OCI-LY1 (cell line): ENCODE measurements at regions not wholly inside any gene's neighbourhood (a gene's known extent, or its start where the extent isn't known, plus 50 kb on each side); places are given as distances from the start of the nearest gene placed in this dataset.

Experiments
- H2AFZ ChIP-seq: fragments of 200-600 bp; sonication (generic), shearing (Covaris generic); 2 replicates; pipeline ENCODE4 v1.6.0; 2014; ENCODE audit warnings: antibody characterized with exemption, mild to moderate bottlenecking, low read length
- H3F3A ChIP-seq: fragments of 200-600 bp; sonication (generic), shearing (Covaris generic); 2 replicates; pipeline ENCODE4 v1.6.0; 2014; ENCODE audit warnings: mild to moderate bottlenecking, antibody characterized with exemption, low read length, moderate library complexity; ENCODE audit not compliant: insufficient read depth
- H3K27ac ChIP-seq: fragments of 200-600 bp; sonication (generic); 2 replicates; pipeline ENCODE4 v1.5.1; 2014; ENCODE audit warnings: low read length, mixed run types, mild to moderate bottlenecking, low read depth; ENCODE audit not compliant: poor library complexity, severe bottlenecking
- H3K27me3 ChIP-seq: fragments of 200-600 bp; sonication (generic); 2 replicates; pipeline ENCODE4 v1.6.0; 2014; ENCODE audit warnings: antibody characterized with exemption, mild to moderate bottlenecking, low read length, moderate library complexity; ENCODE audit not compliant: insufficient read depth
- H3K36me3 ChIP-seq: fragments of 200-600 bp; sonication (generic); 2 replicates; pipeline ENCODE4 v1.6.1; 2014; ENCODE audit warnings: mild to moderate bottlenecking, antibody characterized with exemption, low read length, moderate library complexity, mixed read lengths; ENCODE audit not compliant: insufficient read depth
- H3K4me1 ChIP-seq: fragments of 200-600 bp; sonication (generic); 2 replicates; pipeline ENCODE4 v1.5.1; 2014; ENCODE audit warnings: mild to moderate bottlenecking, low read length, moderate library complexity; ENCODE audit not compliant: insufficient read depth, severe bottlenecking
- H3K4me2 ChIP-seq: fragments of 200-600 bp; sonication (generic), shearing (Covaris generic); 2 replicates; pipeline ENCODE4 v1.6.1; 2014; ENCODE audit warnings: low read length
- H3K4me3 ChIP-seq: fragments of 200-600 bp; sonication (generic); 2 replicates; pipeline ENCODE4 v1.5.1; 2014; ENCODE audit warnings: low read length, low read depth, mild to moderate bottlenecking, mixed read lengths; ENCODE audit not compliant: poor library complexity, severe bottlenecking
- H3K79me2 ChIP-seq: fragments of 200-600 bp; shearing (Covaris generic); 2 replicates; pipeline ENCODE4 v1.6.1; 2016; ENCODE audit warnings: mixed run types, low read length, mixed read lengths; ENCODE audit not compliant: insufficient read depth
- H3K9ac ChIP-seq: fragments of 200-600 bp; sonication (generic), shearing (Covaris generic); 2 replicates; pipeline ENCODE4 v1.6.1; 2014; ENCODE audit warnings: mild to moderate bottlenecking, low read length, mixed read lengths
- H3K9me2 ChIP-seq: fragments of 200-600 bp; sonication (generic), shearing (Covaris generic); 2 replicates; pipeline ENCODE4 v1.6.1; 2014; ENCODE audit warnings: low read depth, mild to moderate bottlenecking, low read length, mixed read lengths
- H3K9me3 ChIP-seq: fragments of 200-600 bp; shearing (Covaris generic); 2 replicates; pipeline ENCODE4 v1.6.1; 2014; ENCODE audit warnings: low read length, mixed read lengths
- H4K20me1 ChIP-seq: fragments of 200-600 bp; sonication (generic), shearing (Covaris generic); 2 replicates; pipeline ENCODE4 v1.6.0; 2016; ENCODE audit warnings: mild to moderate bottlenecking, low read length; ENCODE audit not compliant: insufficient read depth
- CTCF ChIP-seq: fragments of 200-600 bp; sonication (generic), shearing (Covaris generic); IDR thresholded peaks from 2 replicates; pipeline ENCODE4 v1.5.1; 2017; ENCODE audit warnings: mild to moderate bottlenecking, antibody characterized with exemption, low read length, moderate library complexity, mixed read lengths
- EZH2 ChIP-seq: fragments of 200-600 bp; sonication (generic), shearing (Covaris generic); IDR thresholded peaks from 2 replicates; pipeline ENCODE4 v1.8.0; 2017; ENCODE audit warnings: borderline replicate concordance, mixed run types, mild to moderate bottlenecking, antibody characterized with exemption, low read length, moderate library complexity, mixed read lengths

- H3K4me3 ChIP-seq, result no peak overlapping the region
- 0 out of 2 replicates have a peak, but pooled peaks cover 3% of the 10 kb centered on the region for H3K9me3 ChIP-seq
- no peak for TF ChIP-seq CTCF
- TF ChIP-seq EZH2, result no peak
- H4K20me1 ChIP-seq, result no peaks in the 10 kb centered on the region
- no peaks in the 10 kb centered on the region for H3K4me1 ChIP-seq
- H3K36me3 ChIP-seq, result no peaks in the 10 kb centered on the region
- H3K27me3 ChIP-seq, result no peaks in the 10 kb centered on the region
- no peaks in the 10 kb centered on the region for H3K79me2 ChIP-seq
- H3K4me2 ChIP-seq, result no peak overlapping the region
- no peak overlapping the region for H3K9ac ChIP-seq
- H3K27ac ChIP-seq, result no peak overlapping the region
- H3K9me2 ChIP-seq, result no peaks in the 10 kb centered on the region
- H2AFZ ChIP-seq, result no peak overlapping the region
- H3F3A ChIP-seq, result no peaks in the 10 kb centered on the region
Observed at GRCh38 chr13:76326343-76326742, 559.9 kb downstream of the KCTD12 start.

- Histone ChIP-seq H3F3A (no peaks in the 10 kb centered on the region), H3K79me2 (no peaks in the 10 kb centered on the region), H3K9me3 (0 out of 2 replicates have a peak, but pooled peaks cover 3% of the 10 kb centered on the region), H3K4me3 (no peak overlapping the region), H2AFZ (no peak overlapping the region), H3K27me3 (no peaks in the 10 kb centered on the region), H3K4me2 (no peak overlapping the region), H3K4me1 (no peaks in the 10 kb centered on the region), H3K9ac (no peak overlapping the region), H3K27ac (no peak overlapping the region), H3K9me2 (no peaks in the 10 kb centered on the region), H4K20me1 (no peaks in the 10 kb centered on the region), H3K36me3 (no peaks in the 10 kb centered on the region)
- TF ChIP-seq CTCF (no peak), EZH2 (no peak)
Observed at GRCh38 chr13:76319921-76320320, 566.3 kb downstream of the KCTD12 start.

GRCh38 chr13:76316998-76317527 is 569.1 kb downstream of the KCTD12 start:
- Histone ChIP-seq H3K36me3 (no peaks in the 10 kb centered on the region), H3K4me2 (no peak overlapping the region), H3K9me2 (no peaks in the 10 kb centered on the region), H3K9me3 (0 out of 2 replicates have a peak, but pooled peaks cover 3% of the 10 kb centered on the region), H2AFZ (no peak overlapping the region), H3K4me3 (no peak overlapping the region), H3K79me2 (no peaks in the 10 kb centered on the region), H3K4me1 (no peaks in the 10 kb centered on the region), H3K9ac (no peak overlapping the region), H3K27ac (no peak overlapping the region), H4K20me1 (no peaks in the 10 kb centered on the region), H3K27me3 (no peaks in the 10 kb centered on the region), H3F3A (no peaks in the 10 kb centered on the region)
- TF ChIP-seq EZH2 (no peak), CTCF (no peak)
